ENCODE measurements at regions not wholly inside any gene's neighbourhood (a gene's known extent, or its start where the extent isn't known, plus 50 kb on each side); places are given as distances from the start of the nearest gene placed in this dataset.

DNA sequence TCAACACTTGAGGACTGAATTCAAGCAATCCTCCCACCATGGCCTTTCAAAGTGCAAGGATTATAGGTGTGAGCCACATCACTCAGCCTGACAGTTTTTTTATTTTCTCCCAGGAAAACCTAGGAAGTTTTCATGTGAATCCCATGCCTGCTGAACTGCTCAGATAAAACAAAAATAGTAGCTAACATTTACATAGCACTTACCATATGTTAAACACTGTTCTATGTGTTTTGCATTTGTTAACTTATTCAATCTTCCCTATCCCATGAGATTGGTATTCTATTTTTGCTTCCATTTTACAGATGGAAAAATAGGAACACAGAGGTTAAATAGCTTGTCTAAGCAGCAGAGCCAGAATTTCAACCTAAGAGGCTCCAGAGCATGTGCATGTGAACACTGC, 157.4 kb upstream of the KCTD1 start:
- H3K4me3 ChIP-seq (replicated peaks in 1 of 3; ENCODE audit: insufficient read depth in 1 of 3, low read depth in 1 of 3, low read length in 3 of 3): no peak overlapping the region
- intact Hi-C loops (cut with micrococcal nuclease): no loop called here
- H3K27me3 ChIP-seq (ENCODE audit: control insufficient read depth in 2 of 2, insufficient read depth in 2 of 2, low read length in 2 of 2): no peaks in the 10 kb centered on the region
- no peak overlapping the region for H2AFZ ChIP-seq (ENCODE audit: low read depth, low read length)
- H3K27ac ChIP-seq (ENCODE audit: insufficient read depth, low read depth, low read length): no peak overlapping the region
- no peak for FAIRE-seq
- BruUV-seq (replicated peaks): no TSS peak
- ChIA-PET POLR2A (no interaction called here), CTCF (no interaction called here)
- no peak for DNase-seq (ENCODE audit: low read depth, low spot score)
- no peaks in the 10 kb centered on the region for H3K36me3 ChIP-seq (ENCODE audit: control insufficient read depth in 2 of 2, extremely low read depth in 1 of 2, insufficient read depth in 2 of 2, low read length in 2 of 2)
- dilution Hi-C loops (cut with MboI; ENCODE audit: extremely low pct_ligation_motif_present, low sequenced_read_pairs): no loop called here
- H3K4me1 ChIP-seq (ENCODE audit: control insufficient read depth, extremely low read depth, insufficient read depth, low read length): no peaks in the 10 kb centered on the region
- H3K79me2 ChIP-seq (ENCODE audit: control insufficient read depth, insufficient read depth, low read length): no peaks in the 10 kb centered on the region
- H3K9ac ChIP-seq (replicated peaks; ENCODE audit: extremely low read depth, insufficient read depth, low read length): no peak overlapping the region
- H3K9me1 ChIP-seq (replicated peaks; ENCODE audit: control insufficient read depth, extremely low read depth, insufficient read depth, low read length): no peaks in the 10 kb centered on the region
- no peaks in the 10 kb centered on the region for H4K20me1 ChIP-seq (replicated peaks; ENCODE audit: control insufficient read depth, extremely low read depth, insufficient read depth, low read length)
- TF ChIP-seq EZH2 (IDR thresholded peaks at IDR 0.05; ENCODE audit: borderline replicate concordance, low read depth, low read length, severe bottlenecking): no peak
- no peak for TF ChIP-seq MYC (IDR thresholded peaks at IDR 0.05; ENCODE audit: low read depth, low read length)
- TF ChIP-seq, protein P1, sequence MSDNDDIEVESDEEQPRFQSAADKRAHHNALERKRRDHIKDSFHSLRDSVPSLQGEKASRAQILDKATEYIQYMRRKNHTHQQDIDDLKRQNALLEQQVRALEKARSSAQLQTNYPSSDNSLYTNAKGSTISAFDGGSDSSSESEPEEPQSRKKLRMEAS (IDR thresholded peaks at IDR 0.05; ENCODE audit: insufficient read depth, insufficient read length): no peak
- TF ChIP-seq, protein P2, sequence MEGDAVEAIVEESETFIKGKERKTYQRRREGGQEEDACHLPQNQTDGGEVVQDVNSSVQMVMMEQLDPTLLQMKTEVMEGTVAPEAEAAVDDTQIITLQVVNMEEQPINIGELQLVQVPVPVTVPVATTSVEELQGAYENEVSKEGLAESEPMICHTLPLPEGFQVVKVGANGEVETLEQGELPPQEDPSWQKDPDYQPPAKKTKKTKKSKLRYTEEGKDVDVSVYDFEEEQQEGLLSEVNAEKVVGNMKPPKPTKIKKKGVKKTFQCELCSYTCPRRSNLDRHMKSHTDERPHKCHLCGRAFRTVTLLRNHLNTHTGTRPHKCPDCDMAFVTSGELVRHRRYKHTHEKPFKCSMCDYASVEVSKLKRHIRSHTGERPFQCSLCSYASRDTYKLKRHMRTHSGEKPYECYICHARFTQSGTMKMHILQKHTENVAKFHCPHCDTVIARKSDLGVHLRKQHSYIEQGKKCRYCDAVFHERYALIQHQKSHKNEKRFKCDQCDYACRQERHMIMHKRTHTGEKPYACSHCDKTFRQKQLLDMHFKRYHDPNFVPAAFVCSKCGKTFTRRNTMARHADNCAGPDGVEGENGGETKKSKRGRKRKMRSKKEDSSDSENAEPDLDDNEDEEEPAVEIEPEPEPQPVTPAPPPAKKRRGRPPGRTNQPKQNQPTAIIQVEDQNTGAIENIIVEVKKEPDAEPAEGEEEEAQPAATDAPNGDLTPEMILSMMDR (IDR thresholded peaks at IDR 0.05; ENCODE audit: extremely low read depth in 1 of 2, insufficient read depth in 1 of 2, low read depth in 1 of 2, low read length in 2 of 2): no peak
- TF ChIP-seq FOS (IDR thresholded peaks at IDR 0.05; ENCODE audit: borderline replicate concordance, insufficient read depth, low read length): no peak
- no peak for TF ChIP-seq GATA2 (IDR thresholded peaks at IDR 0.05; ENCODE audit: insufficient read depth, insufficient read length, low read depth, low read length)
- TF ChIP-seq JUN (IDR thresholded peaks at IDR 0.05; ENCODE audit: borderline replicate concordance, insufficient read depth, insufficient read length, low read depth): no peak
- TF ChIP-seq POLR2A (IDR thresholded peaks at IDR 0.05; ENCODE audit: low read depth, low read length): no peak
- no peak for TF ChIP-seq POLR2AphosphoS5 (IDR thresholded peaks at IDR 0.05; ENCODE audit: insufficient read depth, low read depth, low read length)
- H3K4me2 ChIP-seq (ENCODE audit: insufficient read depth, low read length): no peak overlapping the region
- H3K9me3 ChIP-seq (replicated peaks; ENCODE audit: control insufficient read depth, insufficient read depth, low read length): no peaks in the 10 kb centered on the region

Measured in endothelial cell of umbilical vein (primary cell).